OCI-LY7 (cell line): ENCODE measurements at regions not wholly inside any gene's neighbourhood (a gene's known extent, or its start where the extent isn't known, plus 50 kb on each side); places are given as distances from the start of the nearest gene placed in this dataset.
A peak's percentile ranks its signal among the peaks of the same experiment; 100 is the strongest.

Experiments
- BruUV-seq: library from RNA; stranded (reverse); fragments of 400-500 nt; replicated peaks from 2 replicates; lab custom pipeline; 2021; lab: Mats Ljungman, UMichigan
- CTCF ChIA-PET: fragments of 300-600 bp; sonication (Branson Sonifier 250); formaldehyde crosslinking; loops from one replicate; lab custom pipeline; 2022; ENCODE audit warnings: antibody characterized with exemption; ENCODE audit not compliant: unreplicated experiment; lab: Charles Lee
- POLR2A ChIA-PET: fragments of 300-600 bp; sonication (Branson Sonifier 250); formaldehyde crosslinking; loops from one replicate; lab custom pipeline; 2022; ENCODE audit warnings: antibody characterized with exemption; lab: Charles Lee
- DNase-seq: peaks from one replicate; pipeline ENCODE4 v3.0.0-alpha.2; 2015; ENCODE audit warnings: low spot score
- H2AFZ ChIP-seq: fragments of 200-600 bp; sonication (generic), shearing (Covaris generic); 2 replicates; pipeline ENCODE4 v1.6.1; 2014; ENCODE audit warnings: mild to moderate bottlenecking, antibody characterized with exemption, low read length, moderate library complexity
- H3K27ac ChIP-seq: fragments of 200-600 bp; sonication (generic); 2 replicates; pipeline ENCODE4 v1.5.1; 2014; ENCODE audit warnings: mixed run types, low read depth, mild to moderate bottlenecking, moderate library complexity, low read length, inconsistent platforms; ENCODE audit not compliant: poor library complexity, severe bottlenecking
- H3K36me3 ChIP-seq: fragments of 200-600 bp; sonication (generic); 2 replicates; pipeline ENCODE4 v1.6.1; 2014; ENCODE audit warnings: mild to moderate bottlenecking, antibody characterized with exemption, low read length, moderate library complexity, mixed read lengths; ENCODE audit not compliant: insufficient read depth
- H3K4me1 ChIP-seq: fragments of 200-600 bp; sonication (generic); 2 replicates; pipeline ENCODE4 v1.5.1; 2014; ENCODE audit warnings: mild to moderate bottlenecking, low read length; ENCODE audit not compliant: insufficient read depth, poor library complexity, severe bottlenecking
- H3K4me2 ChIP-seq: fragments of 200-600 bp; sonication (generic); 2 replicates; pipeline ENCODE4 v1.6.1; 2014; ENCODE audit warnings: mild to moderate bottlenecking, low read length
- H3K4me3 ChIP-seq: fragments of 200-600 bp; sonication (generic); 2 replicates; pipeline ENCODE4 v1.5.1; 2014; ENCODE audit warnings: mild to moderate bottlenecking, low read depth, low read length; ENCODE audit not compliant: poor library complexity, severe bottlenecking
- H3K79me2 ChIP-seq: fragments of 200-600 bp; sonication (generic); 2 replicates; pipeline ENCODE4 v1.6.1; 2016; ENCODE audit warnings: low read depth, mild to moderate bottlenecking, low read length, moderate library complexity, mixed read lengths; ENCODE audit not compliant: insufficient read depth
- H3K9me2 ChIP-seq: fragments of 200-600 bp; sonication (generic); 2 replicates; pipeline ENCODE4 v1.6.1; 2016; ENCODE audit warnings: mild to moderate bottlenecking, low read length, mixed read lengths; ENCODE audit not compliant: insufficient read depth
- H3K9me3 ChIP-seq: fragments of 200-600 bp; sonication (generic); 2 replicates; pipeline ENCODE4 v1.6.1; 2014; ENCODE audit warnings: mild to moderate bottlenecking, mixed run types, low read length, mixed read lengths
- H4K20me1 ChIP-seq: fragments of 200-600 bp; sonication (generic); 2 replicates; pipeline ENCODE4 v1.6.1; 2014; ENCODE audit warnings: mild to moderate bottlenecking, antibody characterized with exemption, low read length, moderate library complexity, mixed read lengths; ENCODE audit not compliant: insufficient read depth
- CTCF ChIP-seq: fragments of 200-600 bp; sonication (generic); conservative IDR thresholded peaks from 2 replicates; pipeline ENCODE4 v1.5.1; 2014; ENCODE audit warnings: mild to moderate bottlenecking, antibody characterized with exemption, low read length, moderate library complexity, mixed read lengths
- EZH2phosphoT487 ChIP-seq: fragments of 200-600 bp; sonication (generic); IDR thresholded peaks from 2 replicates; pipeline ENCODE4 v1.6.1; 2018; ENCODE audit warnings: low read depth, borderline replicate concordance, mild to moderate bottlenecking, mixed run types, antibody characterized with exemption, low read length, moderate library complexity, mixed read lengths
- intact Hi-C: fragments of 100-400 bp; cut with micrococcal nuclease; formaldehyde crosslinking; loops from one replicate; pipeline ENCODE4 v1.10.0; 2022; ENCODE audit not compliant: unreplicated experiment

- intact Hi-C loops: no loop called here
- Histone ChIP-seq H4K20me1 (no peaks in the 10 kb centered on the region), H3K36me3 (no peaks in the 10 kb centered on the region), H3K9me3 (no peaks in the 10 kb centered on the region), H3K79me2 (no peaks in the 10 kb centered on the region), H3K27ac (no peak overlapping the region), H3K4me3 (no peak overlapping the region), H3K4me1 (peaks cover 23% of the 10 kb centered on the region), H3K9me2 (no peaks in the 10 kb centered on the region), H2AFZ (no peak overlapping the region), H3K4me2 (0 out of 2 replicates have a peak overlapping the region, but pooled peaks have one; percentile 12)
- ChIA-PET POLR2A (interaction anchor here (0.5 kb wide), 1 partner anchor 23 kb away, joined by 3 read pairs; no protein-coding TSS in a partner anchor), CTCF (no interaction called here)
- peak; percentile 24 for DNase-seq
- no peak for TF ChIP-seq EZH2phosphoT487
- no peak for TF ChIP-seq CTCF
- BruUV-seq: no TSS peak
These were observed 204.1 kb downstream of the BCOR start for GRCh38 chrX:39893417-39894338.

- no peak overlapping the region for H2AFZ ChIP-seq
- ChIA-PET POLR2A (no interaction called here), CTCF (no interaction called here)
- H3K9me3 ChIP-seq: no peaks in the 10 kb centered on the region
- no peak overlapping the region for H3K4me3 ChIP-seq
- H3K27ac ChIP-seq: no peak overlapping the region
- TF ChIP-seq EZH2phosphoT487: no peak
- no peak for TF ChIP-seq CTCF
- no peaks in the 10 kb centered on the region for H4K20me1 ChIP-seq
- intact Hi-C loops: no loop called here
- H3K79me2 ChIP-seq: no peaks in the 10 kb centered on the region
- no TSS peak for BruUV-seq
- H3K4me2 ChIP-seq: no peak overlapping the region
- no peaks in the 10 kb centered on the region for H3K9me2 ChIP-seq
- peaks cover 23% of the 10 kb centered on the region for H3K4me1 ChIP-seq
- no peaks in the 10 kb centered on the region for H3K36me3 ChIP-seq
- no peak for DNase-seq
These were observed 203.1 kb downstream of the BCOR start for GRCh38 chrX:39894683-39895082.
